Peyer's patch (tissue), 4 donors: ENCODE measurements at regions not wholly inside any gene's neighbourhood (a gene's known extent, or its start where the extent isn't known, plus 50 kb on each side); places are given as distances from the start of the nearest gene placed in this dataset.

Experiments used
- DNase-seq, 3 donors: peaks; one replicate each; pipeline ENCODE4 v3.0.0-alpha.2; 2017 to 2019
- H3K27ac ChIP-seq, 4 donors: fragments of 200-600 bp; sonication (generic); one replicate each; pipeline ENCODE4 v1.5.1; 2016 to 2019
- H3K27me3 ChIP-seq, 2 donors: fragments of 200-600 bp; sonication (generic); one replicate each; pipeline ENCODE4 v1.5.1; 2019
- H3K36me3 ChIP-seq, 3 donors: fragments of 200-600 bp; sonication (generic); one replicate each; pipeline ENCODE4 v1.5.1; 2016 to 2019
- H3K4me1 ChIP-seq, 4 donors: fragments of 200-600 bp; sonication (generic); one replicate each; pipeline ENCODE4 v1.5.1; 2016 to 2019
- H3K4me3 ChIP-seq, 4 donors: fragments of 200-600 bp; sonication (generic); 1 replicate in 3 of 4; 2 replicates in 1 of 4; pipeline ENCODE4 v1.5.1; 2016 to 2019; ENCODE audit warnings: mild to moderate bottlenecking in 1 of 4
- H3K9me3 ChIP-seq, 4 donors: fragments of 200-600 bp; sonication (generic); one replicate each; pipeline ENCODE4 v1.5.1; 2016 to 2019; ENCODE audit warnings: mild to moderate bottlenecking in 1 of 4
- CTCF ChIP-seq, 6 experiments: fragments of 450-650 bp in 4 of 6; fragments of 200-600 bp in 2 of 6; sonication (generic) in 1 of 6; IDR thresholded peaks; one replicate each; pipeline ENCODE4 v1.5.1; 2017 to 2019; ENCODE audit warnings: antibody characterized with exemption in 6 of 6, mild to moderate bottlenecking in 3 of 6, moderate library complexity in 1 of 6
- POLR2A ChIP-seq, 2 donors: fragments of 450-650 bp; IDR thresholded peaks; one replicate each; pipeline ENCODE4 v1.5.1; 2017; ENCODE audit warnings: antibody characterized with exemption in 2 of 2, mild to moderate bottlenecking in 2 of 2, moderate library complexity in 2 of 2

- no peak for TF ChIP-seq CTCF (IDR thresholded peaks at IDR 0.05)
- no peak for TF ChIP-seq POLR2A (IDR thresholded peaks at IDR 0.05)
- no peaks in the 10 kb centered on the region for H3K27me3 ChIP-seq
- DNase-seq: no peak
These were observed 154.7 kb downstream of the TFAP2C start for GRCh38 chr20:56783826-56784225.

GRCh38 chr20:56786503-56786902, 157.4 kb downstream of the TFAP2C start:
- no peaks in the 10 kb centered on the region for H3K36me3 ChIP-seq
- peak overlapping the region in 1 of 4 donors; percentile 59 for H3K27ac ChIP-seq
- H3K4me3 ChIP-seq: no peak overlapping the region
- peaks cover 0 to 6% (median 0%) of the 10 kb centered on the region in 4 donors for H3K4me1 ChIP-seq
- no peak for DNase-seq
- TF ChIP-seq POLR2A (IDR thresholded peaks at IDR 0.05) (no peak), CTCF (IDR thresholded peaks at IDR 0.05) (no peak)
- H3K27me3 ChIP-seq: no peaks in the 10 kb centered on the region
- no peaks in the 10 kb centered on the region for H3K9me3 ChIP-seq

More at GRCh38 chr20:56783826-56784225, 154.7 kb downstream of the TFAP2C start:
- Histone ChIP-seq H3K4me3 (no peak overlapping the region), H3K36me3 (no peaks in the 10 kb centered on the region), H3K4me1 (peaks cover 0 to 6% (median 0%) of the 10 kb centered on the region in 4 donors), H3K9me3 (no peaks in the 10 kb centered on the region), H3K27ac (no peak overlapping the region)

GRCh38 chr20:56788041-56788670, 159.1 kb downstream of the TFAP2C start:
- Histone ChIP-seq H3K27ac (peak overlapping the region in 2 of 4 donors; percentile 52 to 59), H3K9me3 (no peaks in the 10 kb centered on the region), H3K4me3 (no peak overlapping the region), H3K36me3 (no peaks in the 10 kb centered on the region), H3K27me3 (no peaks in the 10 kb centered on the region), H3K4me1 (peaks cover 0 to 6% (median 0%) of the 10 kb centered on the region in 4 donors)
- TF ChIP-seq CTCF (IDR thresholded peaks at IDR 0.05) (no peak), POLR2A (IDR thresholded peaks at IDR 0.05) (no peak)
- DNase-seq: peak in 1 of 3 donors; percentile 48

GRCh38 chr20:56788671-56789610, 159.8 kb downstream of the TFAP2C start:
- Histone ChIP-seq H3K27me3 (no peaks in the 10 kb centered on the region), H3K4me1 (peaks cover 0 to 6% (median 0%) of the 10 kb centered on the region in 4 donors), H3K36me3 (no peaks in the 10 kb centered on the region), H3K4me3 (no peak overlapping the region), H3K27ac (peak overlapping the region in 2 of 4 donors; percentile 55 to 59), H3K9me3 (no peaks in the 10 kb centered on the region)
- DNase-seq: no peak
- no peak for TF ChIP-seq POLR2A (IDR thresholded peaks at IDR 0.05)
- TF ChIP-seq CTCF (IDR thresholded peaks at IDR 0.05): no peak

GRCh38 chr20:56793916-56794315, 164.8 kb downstream of the TFAP2C start:
- Histone ChIP-seq H3K4me1 (no peaks in the 10 kb centered on the region), H3K9me3 (no peaks in the 10 kb centered on the region), H3K27me3 (no peaks in the 10 kb centered on the region), H3K36me3 (no peaks in the 10 kb centered on the region), H3K4me3 (no peak overlapping the region), H3K27ac (no peak overlapping the region)
- TF ChIP-seq CTCF (IDR thresholded peaks at IDR 0.05) (no peak), POLR2A (IDR thresholded peaks at IDR 0.05) (no peak)
- no peak for DNase-seq
